ENCODE measurements at regions not wholly inside any gene's neighbourhood (a gene's known extent, or its start where the extent isn't known, plus 50 kb on each side); places are given as distances from the start of the nearest gene placed in this dataset.
"Not testable (repeated sequence)": the region's sequence is repeated elsewhere in the genome, so short reads cannot be mapped to it uniquely, and the experiment has no call there.

DNA sequence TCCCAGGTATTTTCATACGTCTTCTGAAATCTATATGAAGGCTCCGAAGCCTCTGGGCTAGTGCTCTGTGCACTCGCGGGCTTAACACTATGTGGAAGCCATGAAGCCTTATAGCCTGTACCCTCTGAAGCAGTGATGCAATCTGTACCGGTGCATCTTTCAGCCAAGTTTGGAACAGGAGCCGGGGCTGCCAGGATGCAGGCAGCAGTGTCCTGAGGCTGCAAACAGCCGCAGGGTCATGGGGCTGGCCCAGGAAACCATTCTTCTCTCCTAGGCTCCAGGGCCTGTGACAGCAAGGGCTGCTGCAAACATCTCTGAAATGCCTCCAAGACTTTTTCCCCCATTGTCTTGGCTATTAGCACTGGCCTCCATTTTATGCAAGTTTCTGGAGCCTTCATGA, 279.6 kb downstream of the POTED start:
- TF ChIP-seq ZNF510 (tag by site-specific recombination; IDR thresholded peaks at IDR 0.05; ENCODE audit: insufficient replicate concordance), result not testable (repeated sequence)
- TF ChIP-seq, protein P1, sequence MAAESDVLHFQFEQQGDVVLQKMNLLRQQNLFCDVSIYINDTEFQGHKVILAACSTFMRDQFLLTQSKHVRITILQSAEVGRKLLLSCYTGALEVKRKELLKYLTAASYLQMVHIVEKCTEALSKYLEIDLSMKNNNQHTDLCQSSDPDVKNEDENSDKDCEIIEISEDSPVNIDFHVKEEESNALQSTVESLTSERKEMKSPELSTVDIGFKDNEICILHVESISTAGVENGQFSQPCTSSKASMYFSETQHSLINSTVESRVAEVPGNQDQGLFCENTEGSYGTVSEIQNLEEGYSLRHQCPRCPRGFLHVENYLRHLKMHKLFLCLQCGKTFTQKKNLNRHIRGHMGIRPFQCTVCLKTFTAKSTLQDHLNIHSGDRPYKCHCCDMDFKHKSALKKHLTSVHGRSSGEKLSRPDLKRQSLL (tag by site-specific recombination; IDR thresholded peaks at IDR 0.05), result not testable (repeated sequence)
